SK-N-DZ (cell line): ENCODE measurements at regions not wholly inside any gene's neighbourhood (a gene's known extent, or its start where the extent isn't known, plus 50 kb on each side); places are given as distances from the start of the nearest gene placed in this dataset.

Experiments used
- DNase-seq: peaks from one replicate; pipeline ENCODE4 v3.0.0-alpha.2; 2015; ENCODE audit warnings: low spot score

- DNase-seq = no peak
Measured at GRCh38 chr4:38559374-38559773, 104.6 kb upstream of the KLF3 start.

- DNase-seq = no peak
Measured at GRCh38 chr4:38560340-38560739, 103.7 kb upstream of the KLF3 start.

- no peak for DNase-seq
Measured at GRCh38 chr4:38560768-38561558, 103.0 kb upstream of the KLF3 start.

GRCh38 chr4:38562751-38563198 is 101.2 kb upstream of the KLF3 start:
- DNase-seq = no peak

- DNase-seq = no peak
Measured at GRCh38 chr4:38563707-38564495, 100.1 kb upstream of the KLF3 start.

- DNase-seq = no peak
Measured at GRCh38 chr4:38565271-38566199, 98.5 kb upstream of the KLF3 start.

- no peak for DNase-seq
Measured at GRCh38 chr4:38566806-38567398, 97.1 kb upstream of the KLF3 start.

GRCh38 chr4:38567457-38567856 is 96.5 kb upstream of the KLF3 start:
- DNase-seq = no peak

- no peak for DNase-seq
Measured at GRCh38 chr4:38568768-38569167, 95.2 kb upstream of the KLF3 start.

- no peak for DNase-seq
Measured at GRCh38 chr4:38570647-38571276, 93.2 kb upstream of the KLF3 start.

GRCh38 chr4:38572793-38573192 is 91.2 kb upstream of the KLF3 start:
- DNase-seq = no peak

- no peak for DNase-seq
Measured at GRCh38 chr4:38574559-38575333, 89.3 kb upstream of the KLF3 start.

GRCh38 chr4:38576767-38577166 is 87.2 kb upstream of the KLF3 start:
- peak; percentile 81 for DNase-seq

- no peak for DNase-seq
Measured at GRCh38 chr4:38577462-38577861, 86.5 kb upstream of the KLF3 start.

GRCh38 chr4:38581426-38582106 is 82.4 kb upstream of the KLF3 start:
- no peak for DNase-seq

- peak; percentile 8 for DNase-seq
Measured at GRCh38 chr4:38582445-38582844, 81.6 kb upstream of the KLF3 start.

- DNase-seq = peak; percentile 31
Measured at GRCh38 chr4:38582889-38583470, 81.0 kb upstream of the KLF3 start.

GRCh38 chr4:38585871-38586270 is 78.1 kb upstream of the KLF3 start:
- DNase-seq = no peak

- no peak for DNase-seq
Measured at GRCh38 chr4:38587106-38587505, 76.9 kb upstream of the KLF3 start.
